Kidney (tissue), 13 donors: ENCODE measurements at regions not wholly inside any gene's neighbourhood (a gene's known extent, or its start where the extent isn't known, plus 50 kb on each side); places are given as distances from the start of the nearest gene placed in this dataset.
A peak's percentile ranks its signal among the peaks of the same experiment; 100 is the strongest.

Experiments
- DNase-seq, 5 donors: peaks; one replicate each; pipeline ENCODE4 v3.0.0-alpha.2; 2013 to 2020
- FAIRE-seq: peaks from 2 replicates; lab custom pipeline; 2012; peaks lifted over from hg19 to GRCh38; lab: Jason Lieb, UNC
- H3K27ac ChIP-seq, 2 donors: one replicate each; pipeline ENCODE4 v1.7.0; 2013; ENCODE audit warnings: low read depth in 2 of 2, low read length in 2 of 2, inconsistent platforms in 1 of 2
- H3K27me3 ChIP-seq: one replicate; pipeline ENCODE4 v1.7.1; 2013; ENCODE audit warnings: low read length, inconsistent platforms; ENCODE audit not compliant: control insufficient read depth, insufficient read depth
- H3K36me3 ChIP-seq, 3 donors: one replicate each; pipeline versions ENCODE4 v1.7.0 to v1.7.1; 2013; ENCODE audit warnings: low read length in 3 of 3, control low read depth in 1 of 3, inconsistent platforms in 1 of 3; ENCODE audit not compliant: insufficient read depth in 3 of 3, control insufficient read depth in 2 of 3
- H3K4me1 ChIP-seq, 3 donors: one replicate each; pipeline versions ENCODE4 v1.7.0 to v1.7.1; 2013; ENCODE audit warnings: low read length in 3 of 3, inconsistent platforms in 1 of 3, low read depth in 1 of 3; ENCODE audit not compliant: control insufficient read depth in 2 of 3, insufficient read depth in 2 of 3
- H3K4me3 ChIP-seq, 3 donors: one replicate each; pipeline versions ENCODE4 v1.7.0 to v1.8.1; 2013; ENCODE audit warnings: low read length in 3 of 3, control low read depth in 1 of 3, inconsistent platforms in 1 of 3
- H3K9ac ChIP-seq, 3 donors: one replicate each; pipeline versions ENCODE4 v1.7.0 to v1.7.1; 2013; ENCODE audit warnings: low read length in 3 of 3, control low read depth in 1 of 3, inconsistent platforms in 1 of 3
- H3K9me3 ChIP-seq, 3 donors: one replicate each; pipeline versions ENCODE4 v1.7.0 to v1.7.1; 2013; ENCODE audit warnings: low read length in 3 of 3, control low read depth in 1 of 3, inconsistent platforms in 1 of 3; ENCODE audit not compliant: control insufficient read depth in 2 of 3, insufficient read depth in 1 of 3
- CTCF ChIP-seq: IDR thresholded peaks from 3 replicates; pipeline ENCODE4 v1.5.1; 2012; ENCODE audit warnings: mild to moderate bottlenecking, moderate library complexity, borderline replicate concordance; ENCODE audit not compliant: insufficient read depth; ENCODE audit errors: extremely low read depth
- intact Hi-C: fragments of 100-400 bp; cut with DNase I; formaldehyde crosslinking; loops from one replicate; pipeline ENCODE4 v1.11.1; 2022
- donor health status: control.
- donor health status: control.
- donor health status: control.
- donor health status: control.
- donor health status: control.
- donor health status: DM: yes; HTN: yes; CAD: no.
- donor health status: Normal renal cell carcinoma (clear cell type).

GRCh38 chr22:48448821-48449220, 1378.9 kb downstream of the BRD1 start:
- no peaks in the 10 kb centered on the region for H3K4me1 ChIP-seq
- DNase-seq: peak in 1 of 5 donors; percentile 33
- H3K27ac ChIP-seq: no peak overlapping the region
- no peak for FAIRE-seq
- no peak overlapping the region for H3K4me3 ChIP-seq
- H3K9ac ChIP-seq: no peak overlapping the region
- intact Hi-C loops: no loop called here
- no peak for TF ChIP-seq CTCF
- no peaks in the 10 kb centered on the region for H3K27me3 ChIP-seq
- no peaks in the 10 kb centered on the region for H3K36me3 ChIP-seq
- H3K9me3 ChIP-seq: no peaks in the 10 kb centered on the region

- intact Hi-C loops: no loop called here
- no peaks in the 10 kb centered on the region for H3K9me3 ChIP-seq
- no peaks in the 10 kb centered on the region for H3K27me3 ChIP-seq
- H3K36me3 ChIP-seq: no peaks in the 10 kb centered on the region
- DNase-seq (peak in 1 of 5 donors; percentile 52), FAIRE-seq (no peak)
- H3K9ac ChIP-seq: no peak overlapping the region
- no peaks in the 10 kb centered on the region for H3K4me1 ChIP-seq
- no peak for TF ChIP-seq CTCF
- no peak overlapping the region for H3K4me3 ChIP-seq
- no peak overlapping the region for H3K27ac ChIP-seq
These were observed 1382.4 kb downstream of the BRD1 start for GRCh38 chr22:48445113-48445827.

- H3K4me1 ChIP-seq: no peaks in the 10 kb centered on the region
- no peak for TF ChIP-seq CTCF
- H3K36me3 ChIP-seq: no peaks in the 10 kb centered on the region
- H3K27ac ChIP-seq: no peak overlapping the region
- no peaks in the 10 kb centered on the region for H3K27me3 ChIP-seq
- no peak overlapping the region for H3K4me3 ChIP-seq
- H3K9me3 ChIP-seq: no peaks in the 10 kb centered on the region
- DNase-seq (peak in 3 of 5 donors; percentile 14 to 59 (median 26)), FAIRE-seq (no peak)
- intact Hi-C loops: no loop called here
- H3K9ac ChIP-seq: no peak overlapping the region
These were observed 1383.2 kb downstream of the BRD1 start for GRCh38 chr22:48444320-48445112.
